Liver (tissue), 3 donors: ENCODE measurements at regions not wholly inside any gene's neighbourhood (a gene's known extent, or its start where the extent isn't known, plus 50 kb on each side); places are given as distances from the start of the nearest gene placed in this dataset.

Experiments used
- ATF3 ChIP-seq: IDR thresholded peaks from 2 replicates; pipeline ENCODE4 v1.6.1; 2016; ENCODE audit warnings: antibody characterized with exemption
- CTCF ChIP-seq: fragments of 150-350 bp; IDR thresholded peaks from 2 replicates; pipeline ENCODE4 v1.5.1; 2017; ENCODE audit warnings: improper control_type of control experiment, low read depth, low read length; ENCODE audit not compliant: missing input control
- EGR1 ChIP-seq, 2 donors: IDR thresholded peaks; 2 replicates each; pipeline ENCODE4 v1.6.1; 2016 to 2018; ENCODE audit warnings: antibody characterized with exemption in 2 of 2, low read depth in 2 of 2
- HNF4G ChIP-seq: IDR thresholded peaks from 2 replicates; pipeline ENCODE4 v1.6.1; 2016; ENCODE audit warnings: antibody characterized with exemption
- MAX ChIP-seq: IDR thresholded peaks from 2 replicates; pipeline ENCODE4 v1.6.1; 2016; ENCODE audit warnings: antibody characterized with exemption
- TAF1 ChIP-seq: conservative IDR thresholded peaks from 2 replicates; pipeline ENCODE4 v1.6.1; 2016; ENCODE audit warnings: antibody characterized with exemption, mild to moderate bottlenecking
- donor health status: healthy.
- donor health status: healthy.

- TF ChIP-seq CTCF (no peak), HNF4G (no peak), MAX (no peak), EGR1 (IDR thresholded peaks at IDR 0.05; ENCODE audit: low read depth in 2 of 2) (no peak), ATF3 (no peak), TAF1 (no peak)
These were observed 764.1 kb upstream of the ARRDC3 start for GRCh38 chr5:92147266-92147665.
